Cardiac septum (tissue), 1 donor: ENCODE measurements at regions not wholly inside any gene's neighbourhood (a gene's known extent, or its start where the extent isn't known, plus 50 kb on each side); places are given as distances from the start of the nearest gene placed in this dataset.

ENCODE experiments used
- DNase-seq: peaks from one replicate; pipeline ENCODE4 v3.0.0-alpha.2; 2020; ENCODE audit warnings: low spot score
- intact Hi-C: fragments of 100-400 bp; cut with DNase I; formaldehyde crosslinking; loops from one replicate; pipeline ENCODE4 v1.14.0; 2022
- donor health status: DM: no; HTN: no; CAD: no.

- no peak for DNase-seq
- intact Hi-C loops: no loop called here
Measured at GRCh38 chr3:87390821-87391220, 114.4 kb upstream of the POU1F1 start.

DNA sequence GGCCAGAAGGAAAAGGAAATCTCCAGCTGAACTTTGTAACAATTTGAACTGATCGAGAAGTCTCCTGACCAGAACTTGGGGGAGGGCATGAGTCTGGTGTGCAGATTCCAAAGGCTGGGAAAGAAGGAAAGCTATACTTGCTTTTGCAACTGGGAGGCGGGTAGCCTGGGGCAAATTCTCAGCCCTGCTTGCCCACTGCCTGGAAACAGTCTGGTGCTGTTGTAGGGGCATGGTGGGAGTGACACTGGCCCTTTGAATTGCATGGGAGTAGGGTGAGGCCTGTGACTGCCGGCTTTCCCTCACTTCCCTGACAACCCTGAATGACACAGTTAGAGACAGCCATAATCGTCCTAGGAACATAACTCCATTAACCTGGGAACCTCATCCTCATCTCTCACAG is 114.0 kb upstream of the POU1F1 start:
- DNase-seq: no peak
- intact Hi-C loops: no loop called here

GRCh38 chr3:87375231-87375682 is 98.9 kb upstream of the POU1F1 start:
- intact Hi-C loops: no loop called here
- DNase-seq: no peak

- no peak for DNase-seq
- intact Hi-C loops: no loop called here
Measured at GRCh38 chr3:87370007-87370406, 93.6 kb upstream of the POU1F1 start.

GRCh38 chr3:87367736-87368135 is 91.4 kb upstream of the POU1F1 start:
- DNase-seq: no peak
- intact Hi-C loops: no loop called here

GRCh38 chr3:87363721-87364120 is 87.3 kb upstream of the POU1F1 start:
- intact Hi-C loops: no loop called here
- DNase-seq: no peak

GRCh38 chr3:87361956-87362355 is 85.6 kb upstream of the POU1F1 start:
- intact Hi-C loops: no loop called here

GRCh38 chr3:87361271-87361670 is 84.9 kb upstream of the POU1F1 start:
- DNase-seq: no peak
- intact Hi-C loops: no loop called here

More at GRCh38 chr3:87361956-87362355, 85.6 kb upstream of the POU1F1 start:
- no peak for DNase-seq

DNA sequence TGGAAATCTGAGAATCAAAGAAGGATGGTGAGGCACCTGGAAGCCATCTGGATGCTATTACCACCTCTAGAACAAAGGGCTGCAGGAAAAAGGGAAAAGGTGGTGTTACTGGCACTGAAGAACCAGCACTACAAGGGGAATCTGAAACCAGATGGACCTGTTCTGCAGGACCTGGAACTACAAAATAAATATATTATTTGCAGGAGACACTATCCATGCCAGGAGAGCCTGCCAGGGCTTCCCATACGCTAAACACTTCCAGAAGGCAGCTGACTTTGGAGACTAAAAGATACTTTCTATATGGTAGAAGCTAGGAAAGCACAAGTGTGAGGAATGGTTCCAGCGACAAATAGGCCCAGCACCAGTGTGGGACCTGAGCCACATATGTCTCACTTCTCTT is 83.4 kb upstream of the POU1F1 start:
- DNase-seq: no peak
- intact Hi-C loops: no loop called here

GRCh38 chr3:87359025-87359424 is 82.6 kb upstream of the POU1F1 start:
- no peak for DNase-seq
- intact Hi-C loops: no loop called here

DNA sequence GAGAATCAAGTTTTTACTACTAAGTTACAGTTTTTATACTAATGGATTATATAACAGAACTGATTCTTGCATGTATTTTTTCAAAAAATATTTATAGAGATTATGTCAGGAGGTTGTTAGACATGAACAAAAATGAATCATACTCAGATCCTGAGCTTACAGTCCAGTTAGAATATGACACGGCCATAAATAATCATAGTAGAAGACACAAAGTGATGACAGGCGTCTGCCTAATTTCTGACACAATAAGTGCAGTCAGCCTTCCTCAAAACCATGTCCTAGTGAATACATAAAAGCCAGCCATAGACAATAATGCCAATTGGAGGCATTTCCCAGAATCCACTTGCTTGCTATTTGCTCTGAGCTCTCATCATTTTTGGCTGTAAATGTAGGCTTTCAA is 81.7 kb upstream of the POU1F1 start:
- no peak for DNase-seq
- intact Hi-C loops: no loop called here

- intact Hi-C loops: loop anchor here (5.0 kb wide), 2 partner anchors 648 to 758 kb away; no protein-coding TSS in a partner anchor
- no peak for DNase-seq
Measured at GRCh38 chr3:87354398-87354797, 78.0 kb upstream of the POU1F1 start.

DNA sequence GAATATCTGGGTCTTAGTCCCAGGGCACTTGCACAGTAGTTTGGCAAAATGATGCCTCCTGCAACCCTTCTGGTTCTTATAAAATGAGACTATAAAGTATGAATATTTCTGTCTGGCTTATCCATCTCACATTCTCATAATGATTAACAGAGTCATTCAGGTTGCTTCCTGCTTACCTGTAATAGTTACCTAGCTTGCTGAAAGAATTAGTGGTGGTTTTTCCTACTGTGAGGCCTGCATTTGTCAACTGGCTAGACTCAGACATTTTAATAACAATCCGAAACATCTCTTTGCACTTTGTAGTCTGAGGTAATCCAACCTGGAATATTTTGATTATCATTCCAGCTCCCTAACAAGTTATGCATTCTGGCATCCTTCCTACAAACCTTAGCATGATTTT is 75.6 kb upstream of the POU1F1 start:
- no peak for DNase-seq
- intact Hi-C loops: loop anchor here (5.0 kb wide), 2 partner anchors 650 to 760 kb away; no protein-coding TSS in a partner anchor

DNA sequence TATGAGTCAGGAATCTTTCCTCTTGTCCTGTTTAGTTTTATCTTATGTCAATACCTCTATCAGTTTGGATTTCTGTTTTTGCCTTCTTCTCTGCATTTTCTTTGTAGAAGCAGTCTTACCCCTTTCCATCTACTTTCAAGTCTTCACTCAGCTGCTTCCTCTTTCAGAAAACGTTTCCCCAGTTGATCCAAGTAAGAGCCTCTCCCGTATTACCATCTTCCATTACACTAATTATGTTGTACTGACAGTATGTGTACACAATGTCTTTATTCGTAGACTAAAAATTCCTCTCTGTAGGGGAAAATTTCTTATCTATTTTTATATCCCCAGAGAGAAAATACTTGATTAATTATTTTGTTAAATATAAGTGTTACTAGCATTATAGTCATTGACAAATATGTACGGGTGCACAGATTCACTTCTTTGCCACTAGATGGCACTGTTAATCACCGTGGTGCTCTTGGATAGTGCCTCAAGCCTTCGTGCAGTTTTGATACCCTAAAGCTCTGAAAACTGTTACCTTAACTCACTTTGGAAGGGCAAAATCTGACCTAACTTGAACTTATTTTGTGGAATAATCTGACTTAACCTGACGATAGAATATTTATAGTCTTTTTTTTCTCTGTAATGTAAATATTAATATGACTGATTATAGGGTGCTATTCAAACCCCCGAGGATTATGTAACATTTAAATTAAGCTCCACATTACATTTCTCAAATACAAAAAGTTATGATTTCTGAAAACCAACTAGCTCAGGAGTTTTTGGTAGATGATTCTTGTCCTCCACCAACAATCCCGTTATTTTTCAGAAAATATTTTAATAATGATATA is 74.2 kb upstream of the POU1F1 start:
- intact Hi-C loops: loop anchor here (5.0 kb wide), 2 partner anchors 652 to 762 kb away; no protein-coding TSS in a partner anchor
- DNase-seq: no peak

GRCh38 chr3:87349833-87350232 is 73.4 kb upstream of the POU1F1 start:
- intact Hi-C loops: loop anchor here (5.0 kb wide), 2 partner anchors 652 to 762 kb away; no protein-coding TSS in a partner anchor

DNA sequence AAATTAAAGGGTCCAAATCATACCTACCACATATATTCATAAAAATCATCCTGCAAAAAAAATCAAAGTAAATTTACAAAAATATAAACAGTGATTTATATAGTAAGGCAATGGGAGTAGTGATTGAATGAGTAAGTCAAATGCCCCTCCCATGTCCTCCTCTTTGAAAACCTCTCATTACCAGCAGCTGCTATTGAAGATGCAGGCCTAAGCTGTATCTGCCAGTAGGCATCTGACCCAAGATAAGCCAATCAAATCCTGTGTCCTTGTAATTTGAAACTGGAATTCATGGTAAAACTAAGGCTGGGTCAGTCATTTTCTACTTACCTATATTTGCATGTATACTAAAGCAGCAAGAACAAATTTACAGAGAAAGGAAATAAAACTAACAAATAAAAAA is 60.4 kb upstream of the POU1F1 start:
- intact Hi-C loops: no loop called here
- DNase-seq: no peak

More at GRCh38 chr3:87349833-87350232, 73.4 kb upstream of the POU1F1 start:
- no peak for DNase-seq

DNA sequence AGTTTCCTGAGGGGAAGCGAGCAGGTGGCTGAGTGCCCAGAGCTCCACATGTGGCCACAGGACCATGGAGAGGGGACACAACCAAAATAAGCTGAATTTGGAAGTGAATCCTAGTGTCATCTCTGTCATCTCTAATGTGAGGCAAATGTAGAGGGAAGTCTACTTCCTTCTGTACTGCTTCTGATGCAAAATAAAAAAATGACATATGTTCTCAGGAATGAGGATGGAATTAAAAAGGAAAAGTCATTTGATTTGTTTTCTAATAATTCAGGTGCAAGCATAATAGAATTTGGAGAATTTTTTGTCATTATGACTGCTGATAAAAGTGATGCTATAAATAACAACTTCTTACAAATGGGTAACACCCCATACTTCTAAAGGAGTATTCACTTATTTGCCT is 59.5 kb upstream of the POU1F1 start:
- intact Hi-C loops: no loop called here
- DNase-seq: no peak

DNA sequence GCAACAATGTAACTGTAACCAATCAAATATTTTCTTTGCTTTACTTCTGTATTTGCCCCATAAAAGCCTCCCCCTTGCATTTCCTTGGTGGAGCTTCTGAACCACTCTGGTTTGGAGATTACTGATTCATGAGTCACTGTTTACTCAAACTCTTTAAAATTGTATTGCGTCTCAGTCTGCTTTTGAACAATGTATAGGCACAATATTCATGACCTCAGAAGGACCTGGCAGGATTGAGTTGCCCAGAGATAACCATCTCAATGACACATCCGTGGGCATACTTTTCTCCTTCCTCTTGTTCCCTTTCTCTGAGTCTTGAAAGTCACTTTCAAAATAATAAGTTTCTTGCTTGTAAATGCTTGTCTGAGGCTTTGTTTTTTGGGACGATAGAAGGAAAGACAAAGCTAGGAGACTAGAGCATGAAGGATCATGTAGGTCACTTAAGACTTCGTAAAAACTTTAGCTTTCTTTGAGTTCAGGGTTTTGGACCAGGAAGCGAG is 57.1 kb upstream of the POU1F1 start:
- intact Hi-C loops: no loop called here
- DNase-seq: no peak

- intact Hi-C loops: no loop called here
Measured at GRCh38 chr3:87332789-87333188, 56.4 kb upstream of the POU1F1 start.

DNA sequence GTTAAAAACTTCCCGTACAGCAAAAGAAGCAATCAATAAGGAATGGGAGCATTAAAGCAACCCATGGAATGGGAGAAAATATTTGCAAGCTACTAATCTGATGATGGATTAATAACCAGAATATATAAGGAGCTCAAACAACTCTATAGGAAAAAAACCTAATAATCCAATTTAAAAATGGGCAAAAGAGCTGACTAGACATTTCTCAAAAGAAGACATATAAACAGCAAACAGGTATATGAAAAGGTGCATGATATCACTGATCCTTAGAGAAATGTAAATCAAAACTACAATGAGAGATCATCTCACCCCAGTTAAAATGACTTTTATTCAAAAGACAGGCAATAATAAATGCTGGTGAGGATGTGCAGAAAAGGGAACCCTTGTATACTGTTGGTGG is 52.7 kb upstream of the POU1F1 start:
- intact Hi-C loops: no loop called here
- DNase-seq: no peak

More at GRCh38 chr3:87332789-87333188, 56.4 kb upstream of the POU1F1 start:
- DNase-seq: no peak
